Stimulated activated CD8-positive, alpha-beta memory T cell treated with anti-CD3 and anti-CD28 coated beads, Interleukin-7, amount 100 ng/mL, for 1 hour (primary cell): ENCODE measurements at regions not wholly inside any gene's neighbourhood (a gene's known extent, or its start where the extent isn't known, plus 50 kb on each side); places are given as distances from the start of the nearest gene placed in this dataset.
"Not testable (repeated sequence)": the region's sequence is repeated elsewhere in the genome, so short reads cannot be mapped to it uniquely, and the experiment has no call there.

Source experiments
- DNase-seq, 2 donors: peaks; one replicate each; pipeline ENCODE4 v3.0.0-alpha.2; 2020; ENCODE audit warnings: low read depth in 2 of 2

- not testable (repeated sequence) for DNase-seq
These were observed 205.0 kb upstream of the CBLB start for GRCh38 chr3:106073806-106074205.

GRCh38 chr3:106075731-106076130 lies 206.9 kb upstream of the CBLB start:
- DNase-seq, result not testable (repeated sequence)

GRCh38 chr3:106078635-106079034 lies 209.8 kb upstream of the CBLB start:
- DNase-seq, result no peak

GRCh38 chr3:106082616-106083015 lies 213.8 kb upstream of the CBLB start:
- DNase-seq, result no peak

- no peak for DNase-seq
These were observed 214.4 kb upstream of the CBLB start for GRCh38 chr3:106083207-106083606.

- DNase-seq, result no peak
These were observed 215.0 kb upstream of the CBLB start for GRCh38 chr3:106083854-106084253.

GRCh38 chr3:106086038-106086437 lies 217.2 kb upstream of the CBLB start:
- no peak for DNase-seq

GRCh38 chr3:106086636-106087035 lies 217.8 kb upstream of the CBLB start:
- no peak for DNase-seq

GRCh38 chr3:106088304-106088703 lies 219.5 kb upstream of the CBLB start:
- DNase-seq, result no peak

GRCh38 chr3:106088899-106089298 lies 220.1 kb upstream of the CBLB start:
- no peak for DNase-seq

- no peak for DNase-seq
These were observed 221.0 kb upstream of the CBLB start for GRCh38 chr3:106089806-106090205.

- DNase-seq, result no peak
These were observed 224.0 kb upstream of the CBLB start for GRCh38 chr3:106092792-106093191.

- DNase-seq, result no peak
These were observed 224.8 kb upstream of the CBLB start for GRCh38 chr3:106093616-106094015.

- no peak for DNase-seq
These were observed 229.1 kb upstream of the CBLB start for GRCh38 chr3:106097817-106098435.

- no peak for DNase-seq
These were observed 234.6 kb upstream of the CBLB start for GRCh38 chr3:106103383-106103782.

GRCh38 chr3:106104078-106104477 lies 235.3 kb upstream of the CBLB start:
- DNase-seq, result no peak

- DNase-seq, result no peak
These were observed 240.1 kb upstream of the CBLB start for GRCh38 chr3:106108925-106109324.

- DNase-seq, result not testable (repeated sequence)
These were observed 243.7 kb upstream of the CBLB start for GRCh38 chr3:106112561-106112960.

- DNase-seq, result no peak
These were observed 244.9 kb upstream of the CBLB start for GRCh38 chr3:106113747-106114146.

GRCh38 chr3:106114220-106114619 lies 245.4 kb upstream of the CBLB start:
- DNase-seq, result no peak

GRCh38 chr3:106114848-106115247 lies 246.0 kb upstream of the CBLB start:
- no peak for DNase-seq

GRCh38 chr3:106115557-106115956 lies 246.7 kb upstream of the CBLB start:
- DNase-seq, result no peak

- DNase-seq, result no peak
These were observed 248.1 kb upstream of the CBLB start for GRCh38 chr3:106116733-106117489.

GRCh38 chr3:106117490-106117858 lies 248.7 kb upstream of the CBLB start:
- no peak for DNase-seq
